BE2C (cell line): ENCODE measurements at regions not wholly inside any gene's neighbourhood (a gene's known extent, or its start where the extent isn't known, plus 50 kb on each side); places are given as distances from the start of the nearest gene placed in this dataset.

Source experiments
- DNase-seq: peaks from one replicate; pipeline ENCODE4 v3.0.0-alpha.2; 2020
- H3K27me3 ChIP-seq: fragments of 250-450 bp; sonication (Bioruptor Pico); 2 replicates; pipeline ENCODE4 v1.5.1; 2020; ENCODE audit warnings: mild to moderate bottlenecking
- H3K36me3 ChIP-seq: fragments of 250-450 bp; sonication (Bioruptor Pico); 2 replicates; pipeline ENCODE4 v1.5.1; 2020; ENCODE audit warnings: mild to moderate bottlenecking
- H3K4me1 ChIP-seq: fragments of 250-450 bp; sonication (Bioruptor Pico); 2 replicates; pipeline ENCODE4 v1.5.1; 2020
- H3K4me3 ChIP-seq: 2 replicates; pipeline ENCODE4 v1.5.1; 2011; ENCODE audit warnings: low read depth, low read length
- H3K9me3 ChIP-seq: fragments of 250-450 bp; sonication (Bioruptor Pico); 2 replicates; pipeline ENCODE4 v1.5.1; 2020
- CTCF ChIP-seq: IDR thresholded peaks from 2 replicates; pipeline ENCODE4 v1.5.1; 2012; ENCODE audit warnings: mild to moderate bottlenecking, low read depth, low read length

- no peak for DNase-seq
- TF ChIP-seq CTCF, result no peak
- H3K36me3 ChIP-seq, result no peaks in the 10 kb centered on the region
- H3K27me3 ChIP-seq, result peaks cover under 1% of the 10 kb centered on the region; the same call in 1 of the 2 replicates
- H3K4me1 ChIP-seq, result no peaks in the 10 kb centered on the region
- H3K4me3 ChIP-seq, result no peak overlapping the region
- H3K9me3 ChIP-seq, result no peaks in the 10 kb centered on the region
Observed at GRCh38 chr6:71473926-71474325, 185.3 kb downstream of the OGFRL1 start.

- Histone ChIP-seq H3K9me3 (no peaks in the 10 kb centered on the region), H3K4me3 (no peak overlapping the region), H3K27me3 (no peaks in the 10 kb centered on the region), H3K4me1 (no peaks in the 10 kb centered on the region), H3K36me3 (no peaks in the 10 kb centered on the region)
- TF ChIP-seq CTCF, result no peak
- DNase-seq, result no peak
Observed at GRCh38 chr6:71474942-71475341, 186.3 kb downstream of the OGFRL1 start.

- no peaks in the 10 kb centered on the region for H3K4me1 ChIP-seq
- H3K27me3 ChIP-seq, result no peaks in the 10 kb centered on the region
- H3K9me3 ChIP-seq, result no peaks in the 10 kb centered on the region
- no peaks in the 10 kb centered on the region for H3K36me3 ChIP-seq
- TF ChIP-seq CTCF, result no peak
- no peak for DNase-seq
- no peak overlapping the region for H3K4me3 ChIP-seq
Observed at GRCh38 chr6:71476371-71476770, 187.8 kb downstream of the OGFRL1 start.

- no peaks in the 10 kb centered on the region for H3K4me1 ChIP-seq
Observed at GRCh38 chr6:71476872-71477271, 188.3 kb downstream of the OGFRL1 start.

GRCh38 chr6:71478834-71479541, 190.4 kb downstream of the OGFRL1 start:
- no peaks in the 10 kb centered on the region for H3K4me1 ChIP-seq
- no peak overlapping the region for H3K4me3 ChIP-seq

More at GRCh38 chr6:71476872-71477271, 188.3 kb downstream of the OGFRL1 start:
- no peak for TF ChIP-seq CTCF
- Histone ChIP-seq H3K4me3 (no peak overlapping the region), H3K9me3 (no peaks in the 10 kb centered on the region), H3K27me3 (no peaks in the 10 kb centered on the region), H3K36me3 (no peaks in the 10 kb centered on the region)
- DNase-seq, result no peak

More at GRCh38 chr6:71478834-71479541, 190.4 kb downstream of the OGFRL1 start:
- Histone ChIP-seq H3K36me3 (no peaks in the 10 kb centered on the region), H3K27me3 (no peaks in the 10 kb centered on the region), H3K9me3 (no peaks in the 10 kb centered on the region)
- no peak for DNase-seq
- no peak for TF ChIP-seq CTCF
